Anterior cingulate cortex (tissue), 58 donors: ENCODE measurements at regions not wholly inside any gene's neighbourhood (a gene's known extent, or its start where the extent isn't known, plus 50 kb on each side); places are given as distances from the start of the nearest gene placed in this dataset.

Source experiments
- DNase-seq, 58 donors: peaks; one replicate each; lab custom pipeline; 2025; lab: John Stamatoyannopoulos, UW

- DNase-seq: no peak
Observed at GRCh38 chr2:56693501-56693900, 509.7 kb downstream of the CCDC85A start.

DNA sequence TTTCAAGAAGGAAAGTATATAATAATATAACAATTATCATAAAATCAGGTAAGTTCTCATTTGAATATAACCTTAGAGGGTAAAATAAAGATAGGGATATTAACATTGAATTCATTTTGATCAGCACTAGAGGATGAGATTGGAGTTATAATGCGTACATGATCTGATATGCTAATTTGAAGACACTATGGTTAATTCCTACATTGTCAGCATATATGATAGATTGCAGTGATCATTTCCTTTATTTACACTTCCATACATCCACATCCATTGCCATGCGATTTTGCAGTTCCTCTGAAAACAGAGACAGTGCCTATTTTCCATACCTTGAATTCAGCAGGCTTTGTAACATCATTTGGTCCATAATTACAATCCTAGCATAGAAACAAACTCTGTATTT is 519.2 kb downstream of the CCDC85A start:
- DNase-seq: no peak

GRCh38 chr2:56705713-56706112 is 521.9 kb downstream of the CCDC85A start:
- no peak for DNase-seq

DNA sequence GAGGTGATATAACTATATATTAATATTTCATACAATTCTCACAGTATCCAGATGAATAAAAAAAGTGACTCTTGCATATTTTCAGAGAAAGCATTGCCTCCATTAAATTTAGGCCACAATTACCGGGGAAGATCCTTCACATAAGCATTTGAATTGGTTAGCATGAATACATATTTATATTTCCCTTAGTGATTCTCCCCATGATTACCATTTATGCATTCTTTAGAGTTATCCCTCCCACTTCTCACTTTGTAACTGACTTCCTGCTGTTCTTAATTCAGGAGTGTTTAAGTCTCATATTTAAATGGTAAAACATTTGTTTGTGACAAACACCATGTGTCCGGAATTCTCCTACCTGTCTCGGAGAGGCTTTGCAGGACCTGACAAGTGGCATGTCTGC is 523.4 kb downstream of the CCDC85A start:
- DNase-seq: no peak

GRCh38 chr2:56707650-56708049 is 523.9 kb downstream of the CCDC85A start:
- no peak for DNase-seq

GRCh38 chr2:56709181-56709580 is 525.4 kb downstream of the CCDC85A start:
- DNase-seq: no peak

- no peak for DNase-seq
Observed at GRCh38 chr2:56713161-56713676, 529.4 kb downstream of the CCDC85A start.

GRCh38 chr2:56713978-56714377 is 530.2 kb downstream of the CCDC85A start:
- DNase-seq: no peak

DNA sequence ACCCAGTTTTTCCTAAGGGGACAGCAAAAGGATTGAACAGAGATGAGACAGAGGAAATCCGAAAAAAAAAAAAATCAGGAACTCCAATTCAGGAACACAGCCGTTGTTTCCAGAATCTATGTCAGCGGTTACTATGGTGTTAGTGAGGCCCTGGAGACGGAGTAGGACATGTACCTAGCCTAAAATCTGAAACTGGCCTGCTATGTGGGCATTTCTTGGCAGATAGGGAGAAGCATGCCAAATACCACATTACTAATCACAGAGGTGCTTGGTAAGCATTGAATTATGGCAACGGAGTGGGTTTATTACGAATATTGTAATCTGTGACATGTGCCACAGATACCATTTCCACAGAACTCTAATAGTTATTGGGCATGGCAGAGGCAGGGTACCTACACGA is 530.6 kb downstream of the CCDC85A start:
- DNase-seq: no peak

GRCh38 chr2:56715683-56716082 is 531.9 kb downstream of the CCDC85A start:
- DNase-seq: no peak

GRCh38 chr2:56718413-56718812 is 534.6 kb downstream of the CCDC85A start:
- no peak for DNase-seq

GRCh38 chr2:56729212-56729611 is 545.4 kb downstream of the CCDC85A start:
- no peak for DNase-seq

- no peak for DNase-seq
Observed at GRCh38 chr2:56732946-56733345, 549.2 kb downstream of the CCDC85A start.

GRCh38 chr2:56739413-56739812 is 555.6 kb downstream of the CCDC85A start:
- DNase-seq: no peak

DNA sequence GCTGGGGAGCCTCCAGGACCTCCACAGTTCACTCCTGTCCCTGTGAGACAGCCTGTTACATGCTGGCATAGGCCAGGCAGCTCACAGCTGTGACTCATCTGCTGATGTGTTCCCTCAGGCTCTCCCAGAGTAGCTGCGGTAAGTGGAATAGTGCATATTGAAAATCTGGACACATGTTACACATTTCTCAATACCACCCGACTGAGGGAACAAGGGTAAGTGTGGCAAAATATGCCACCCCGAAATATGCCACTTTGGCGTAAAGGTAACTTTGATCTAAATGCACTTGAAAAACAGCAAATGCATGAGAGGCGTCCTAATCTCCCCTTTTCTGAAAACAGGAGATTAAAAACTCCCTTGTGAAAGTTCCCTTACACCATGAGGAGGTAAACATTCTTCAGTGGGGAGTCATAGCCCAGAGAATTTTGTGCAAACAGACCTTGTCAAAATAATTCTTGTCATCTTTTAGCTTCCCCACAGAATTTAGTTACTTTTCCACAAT is 557.9 kb downstream of the CCDC85A start:
- DNase-seq: no peak

DNA sequence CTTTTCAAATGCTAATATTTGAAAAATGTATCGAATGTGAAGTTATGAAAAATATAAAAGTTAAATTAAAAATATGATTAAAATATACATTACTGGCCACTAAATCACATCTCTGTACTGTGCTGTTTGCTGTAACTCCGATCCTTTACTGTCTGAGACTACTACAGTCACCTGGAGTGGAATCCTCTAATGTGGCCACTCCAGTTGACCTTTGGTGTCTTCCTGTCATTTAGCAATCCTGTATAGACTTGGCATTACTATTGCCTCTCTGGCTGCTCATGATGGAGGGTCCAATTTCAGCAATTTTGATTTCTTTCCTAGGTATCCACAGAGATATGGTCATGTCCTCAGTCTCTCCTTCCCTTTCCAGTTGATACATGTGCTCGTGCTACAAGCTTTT is 560.0 kb downstream of the CCDC85A start:
- DNase-seq: no peak

- DNase-seq: no peak
Observed at GRCh38 chr2:56749152-56749752, 565.5 kb downstream of the CCDC85A start.

- no peak for DNase-seq
Observed at GRCh38 chr2:56753182-56753581, 569.4 kb downstream of the CCDC85A start.

GRCh38 chr2:56754066-56754615 is 570.4 kb downstream of the CCDC85A start:
- DNase-seq: no peak

DNA sequence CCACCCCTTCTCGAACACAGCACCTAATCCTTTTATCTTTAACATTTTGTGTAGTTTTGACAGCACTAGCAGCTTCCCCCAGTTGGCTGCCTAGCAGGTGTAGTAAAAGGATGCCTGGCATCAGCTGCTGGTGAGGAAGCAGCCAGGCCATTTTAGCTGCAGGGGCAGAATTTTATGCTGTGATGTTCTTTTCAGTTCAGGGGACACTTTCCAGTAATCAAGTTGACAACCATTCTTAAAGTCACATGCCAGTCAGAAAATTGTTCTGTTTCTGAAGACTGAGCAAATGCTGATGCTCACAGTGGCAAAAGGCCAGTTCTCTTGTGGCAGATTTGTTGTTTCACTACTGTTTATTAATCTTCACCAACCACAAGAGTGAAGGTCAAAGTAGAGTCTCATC is 570.8 kb downstream of the CCDC85A start:
- DNase-seq: no peak

GRCh38 chr2:56757884-56758545 is 574.2 kb downstream of the CCDC85A start:
- DNase-seq: no peak

GRCh38 chr2:56763683-56764082 is 579.9 kb downstream of the CCDC85A start:
- no peak for DNase-seq
